Hepatic stellate cell (primary cell): ENCODE measurements at regions not wholly inside any gene's neighbourhood (a gene's known extent, or its start where the extent isn't known, plus 50 kb on each side); places are given as distances from the start of the nearest gene placed in this dataset.

ENCODE experiments used
- DNase-seq: peaks from one replicate; pipeline ENCODE4 v3.0.0; 2011; ENCODE audit warnings: low spot score

GRCh38 chr12:79534029-79534867 lies 156.5 kb downstream of the PAWR start:
- no peak for DNase-seq

GRCh38 chr12:79532907-79533288 lies 157.9 kb downstream of the PAWR start:
- DNase-seq: no peak

GRCh38 chr12:79531518-79531917 lies 159.2 kb downstream of the PAWR start:
- peak; percentile 38 for DNase-seq

GRCh38 chr12:79527473-79527872 lies 163.3 kb downstream of the PAWR start:
- DNase-seq: peak; percentile 24

GRCh38 chr12:79525357-79525756 lies 165.4 kb downstream of the PAWR start:
- DNase-seq: no peak

GRCh38 chr12:79524507-79525148 lies 166.1 kb downstream of the PAWR start:
- no peak for DNase-seq

- no peak for DNase-seq
Measured at GRCh38 chr12:79522989-79523386, 167.8 kb downstream of the PAWR start.

- no peak for DNase-seq
Measured at GRCh38 chr12:79522257-79522988, 168.3 kb downstream of the PAWR start.

GRCh38 chr12:79521576-79521975 lies 169.2 kb downstream of the PAWR start:
- no peak for DNase-seq

- no peak for DNase-seq
Measured at GRCh38 chr12:79517363-79517762, 173.4 kb downstream of the PAWR start.

GRCh38 chr12:79515530-79515935 lies 175.2 kb downstream of the PAWR start:
- DNase-seq: no peak

GRCh38 chr12:79514730-79515529 lies 175.8 kb downstream of the PAWR start:
- no peak for DNase-seq

- no peak for DNase-seq
Measured at GRCh38 chr12:79512068-79512467, 178.7 kb downstream of the PAWR start.

GRCh38 chr12:79508622-79509021 lies 182.1 kb downstream of the PAWR start:
- no peak for DNase-seq
